ENCODE measurements at regions not wholly inside any gene's neighbourhood (a gene's known extent, or its start where the extent isn't known, plus 50 kb on each side); places are given as distances from the start of the nearest gene placed in this dataset.

GRCh38 chr9:80188579-80188978 is 616.8 kb downstream of the TLE4 start:
- no peak overlapping the region for H3K27ac ChIP-seq
- no peaks in the 10 kb centered on the region for H3K36me3 ChIP-seq
- H3K9me3 ChIP-seq = no peaks in the 10 kb centered on the region
- no peak overlapping the region for H3K4me3 ChIP-seq
- no peak for DNase-seq
- intact Hi-C loops (cut with DNase I; ENCODE audit: low total_unique reads) = no loop called here
- TF ChIP-seq POLR2A (IDR thresholded peaks at IDR 0.05) = no peak
- TF ChIP-seq CTCF (IDR thresholded peaks at IDR 0.05) = no peak
- no peak for TF ChIP-seq EP300 (IDR thresholded peaks at IDR 0.05; ENCODE audit: low read depth)
- TF ChIP-seq POLR2AphosphoS5 (IDR thresholded peaks at IDR 0.05) = no peak
- no peaks in the 10 kb centered on the region for H3K27me3 ChIP-seq
- H3K4me1 ChIP-seq = no peaks in the 10 kb centered on the region
- in situ Hi-C loops (cut with MboI; ENCODE audit: low pct_ligation_motif_present in 1 of 4, low pct_unique_long_range_greater_than_20kb in 1 of 4, low sequenced_read_pairs in 3 of 4) = no loop called here
- WGBS, 2 donors (ENCODE audit: low coverage in 1 of 2) = 77 to 90% methylated on average over 3 to 4 of the region's 4 CpGs

- intact Hi-C loops (cut with DNase I; ENCODE audit: low total_unique reads) = no loop called here
- no peaks in the 10 kb centered on the region for H3K4me1 ChIP-seq
- in situ Hi-C loops (cut with MboI; ENCODE audit: low pct_ligation_motif_present in 1 of 4, low pct_unique_long_range_greater_than_20kb in 1 of 4, low sequenced_read_pairs in 3 of 4) = no loop called here
- TF ChIP-seq EP300 (IDR thresholded peaks at IDR 0.05; ENCODE audit: low read depth) (no peak), POLR2AphosphoS5 (IDR thresholded peaks at IDR 0.05) (no peak), POLR2A (IDR thresholded peaks at IDR 0.05) (no peak), CTCF (IDR thresholded peaks at IDR 0.05) (no peak)
- H3K27ac ChIP-seq = no peak overlapping the region
- no peak for DNase-seq
- H3K9me3 ChIP-seq = peaks cover 0 to 7% of the 10 kb centered on the region in 2 donors
- no peak overlapping the region for H3K4me3 ChIP-seq
- 98% methylated on average over 13 of the region's 27 CpGs; no CpG with 5 or more reads in 1 of the 2 donors for WGBS, 2 donors (ENCODE audit: low coverage in 1 of 2)
- H3K36me3 ChIP-seq = no peaks in the 10 kb centered on the region
- H3K27me3 ChIP-seq = no peaks in the 10 kb centered on the region
Observed at GRCh38 chr9:80185112-80185738, 613.5 kb downstream of the TLE4 start.

- Histone ChIP-seq H3K4me3 (no peak overlapping the region), H3K27ac (no peak overlapping the region), H3K36me3 (no peaks in the 10 kb centered on the region), H3K4me1 (no peaks in the 10 kb centered on the region), H3K27me3 (no peaks in the 10 kb centered on the region), H3K9me3 (peaks cover 0 to 7% of the 10 kb centered on the region in 2 donors)
- DNase-seq = no peak
- TF ChIP-seq POLR2AphosphoS5 (IDR thresholded peaks at IDR 0.05) = no peak
- TF ChIP-seq EP300 (IDR thresholded peaks at IDR 0.05; ENCODE audit: low read depth) = no peak
- TF ChIP-seq POLR2A (IDR thresholded peaks at IDR 0.05) = no peak
- no peak for TF ChIP-seq CTCF (IDR thresholded peaks at IDR 0.05)
- WGBS, 2 donors (ENCODE audit: low coverage in 1 of 2) = 46 to 100% methylated on average over 1 to 2 of the region's 2 CpGs
- intact Hi-C loops (cut with DNase I; ENCODE audit: low total_unique reads) (no loop called here), in situ Hi-C loops (cut with MboI; ENCODE audit: low pct_ligation_motif_present in 1 of 4, low pct_unique_long_range_greater_than_20kb in 1 of 4, low sequenced_read_pairs in 3 of 4) (no loop called here)
Observed at GRCh38 chr9:80177949-80178480, 606.2 kb downstream of the TLE4 start.

- TF ChIP-seq POLR2A (IDR thresholded peaks at IDR 0.05) (no peak), EP300 (IDR thresholded peaks at IDR 0.05; ENCODE audit: low read depth) (no peak), CTCF (IDR thresholded peaks at IDR 0.05) (peak; percentile 54 to 77 (median 66)), POLR2AphosphoS5 (IDR thresholded peaks at IDR 0.05) (no peak)
- peak; percentile 9 for DNase-seq
- H3K27me3 ChIP-seq = no peaks in the 10 kb centered on the region
- no peak overlapping the region for H3K27ac ChIP-seq
- intact Hi-C loops (cut with DNase I; ENCODE audit: low total_unique reads) (no loop called here), in situ Hi-C loops (cut with MboI; ENCODE audit: low pct_ligation_motif_present in 1 of 4, low pct_unique_long_range_greater_than_20kb in 1 of 4, low sequenced_read_pairs in 3 of 4) (no loop called here)
- no peak overlapping the region for H3K4me3 ChIP-seq
- H3K36me3 ChIP-seq = no peaks in the 10 kb centered on the region
- H3K4me1 ChIP-seq = no peaks in the 10 kb centered on the region
- 0 to 8% methylated on average over 1 of the region's 1 CpG for WGBS, 2 donors (ENCODE audit: low coverage in 1 of 2)
- H3K9me3 ChIP-seq = no peaks in the 10 kb centered on the region
Observed at GRCh38 chr9:80175286-80176150, 603.8 kb downstream of the TLE4 start.

Measured in transverse colon (tissue), 4 donors.